Esophagus squamous epithelium (tissue), 4 donors: ENCODE measurements at regions not wholly inside any gene's neighbourhood (a gene's known extent, or its start where the extent isn't known, plus 50 kb on each side); places are given as distances from the start of the nearest gene placed in this dataset.

Experiments
- POLR2A ChIP-seq, 4 donors: fragments of 450-650 bp; IDR thresholded peaks; one replicate each; pipeline ENCODE4 v1.6.1; 2017; ENCODE audit warnings: antibody characterized with exemption in 4 of 4, mild to moderate bottlenecking in 4 of 4, moderate library complexity in 3 of 4
- TF ChIP-seq, protein P1 (sequence below), 6 experiments: fragments of 450-650 bp in 4 of 6; fragments of 200-600 bp in 2 of 6; sonication (generic) in 2 of 6; IDR thresholded peaks; one replicate each; pipeline ENCODE4 v1.5.1; 2016 to 2019; ENCODE audit warnings: antibody characterized with exemption in 6 of 6, mild to moderate bottlenecking in 4 of 6, moderate library complexity in 4 of 6

DNA sequence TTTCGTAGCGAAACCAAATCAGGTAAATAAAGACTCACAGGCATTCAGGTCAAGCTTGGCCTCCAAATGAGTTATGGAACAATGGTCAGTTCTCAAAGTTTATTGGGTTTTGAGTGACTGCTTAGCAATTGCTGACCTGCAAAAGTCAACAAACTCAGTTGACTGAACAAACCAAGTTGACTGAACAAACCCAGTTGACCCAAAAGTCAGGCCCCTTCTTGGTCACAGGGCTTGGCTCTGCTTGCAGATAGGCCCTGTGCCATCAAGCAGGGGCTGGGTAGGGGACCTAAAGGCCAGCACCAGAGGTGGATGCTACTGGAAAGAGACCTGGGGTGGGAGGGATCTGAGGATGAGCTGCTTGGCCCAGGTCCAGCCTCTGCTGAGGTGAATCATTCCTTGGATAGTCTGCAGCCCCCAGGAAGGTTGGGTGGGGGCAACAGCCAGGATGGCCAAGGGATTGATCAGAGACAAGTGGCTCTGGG is 64.6 kb downstream of the GADD45G start:
- no peak for TF ChIP-seq POLR2A (IDR thresholded peaks at IDR 0.05)
- TF ChIP-seq, protein P1, sequence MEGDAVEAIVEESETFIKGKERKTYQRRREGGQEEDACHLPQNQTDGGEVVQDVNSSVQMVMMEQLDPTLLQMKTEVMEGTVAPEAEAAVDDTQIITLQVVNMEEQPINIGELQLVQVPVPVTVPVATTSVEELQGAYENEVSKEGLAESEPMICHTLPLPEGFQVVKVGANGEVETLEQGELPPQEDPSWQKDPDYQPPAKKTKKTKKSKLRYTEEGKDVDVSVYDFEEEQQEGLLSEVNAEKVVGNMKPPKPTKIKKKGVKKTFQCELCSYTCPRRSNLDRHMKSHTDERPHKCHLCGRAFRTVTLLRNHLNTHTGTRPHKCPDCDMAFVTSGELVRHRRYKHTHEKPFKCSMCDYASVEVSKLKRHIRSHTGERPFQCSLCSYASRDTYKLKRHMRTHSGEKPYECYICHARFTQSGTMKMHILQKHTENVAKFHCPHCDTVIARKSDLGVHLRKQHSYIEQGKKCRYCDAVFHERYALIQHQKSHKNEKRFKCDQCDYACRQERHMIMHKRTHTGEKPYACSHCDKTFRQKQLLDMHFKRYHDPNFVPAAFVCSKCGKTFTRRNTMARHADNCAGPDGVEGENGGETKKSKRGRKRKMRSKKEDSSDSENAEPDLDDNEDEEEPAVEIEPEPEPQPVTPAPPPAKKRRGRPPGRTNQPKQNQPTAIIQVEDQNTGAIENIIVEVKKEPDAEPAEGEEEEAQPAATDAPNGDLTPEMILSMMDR (IDR thresholded peaks at IDR 0.05) = no peak
